SK-N-SH (cell line): ENCODE measurements at regions not wholly inside any gene's neighbourhood (a gene's known extent, or its start where the extent isn't known, plus 50 kb on each side); places are given as distances from the start of the nearest gene placed in this dataset.
A peak's percentile ranks its signal among the peaks of the same experiment; 100 is the strongest.

Experiments used
- CTCF ChIA-PET: fragments of 300-600, 350-600 bp; formaldehyde crosslinking; extraction: SDS; loops from one replicate; lab custom pipeline; 2021; lab: Yijun Ruan, JAX
- POLR2A ChIA-PET: fragments of 350-600 bp; sonication (Branson Sonifier 250); formaldehyde crosslinking; extraction: SDS; loops from one replicate; lab custom pipeline; 2020; ENCODE audit warnings: antibody characterized with exemption, inconsistent platforms; lab: Yijun Ruan, JAX
- DNase-seq: peaks from one replicate; pipeline ENCODE4 v3.0.0; 2012
- H2AFZ ChIP-seq: fragments of 200-600 bp; sonication (generic); 2 replicates; pipeline ENCODE4 v1.8.1; 2016; ENCODE audit warnings: antibody characterized with exemption, mild to moderate bottlenecking, low read depth
- H3F3A ChIP-seq: fragments of 200-600 bp; sonication (generic); replicated peaks from 2 replicates; pipeline ENCODE3; 2016; ENCODE audit warnings: antibody characterized with exemption, mild to moderate bottlenecking; ENCODE audit not compliant: insufficient read depth
- H3K27ac ChIP-seq, 2 experiments: fragments of 200-500 bp in 1 of 2; fragments of 200-600 bp in 1 of 2; sonication (Bioruptor generic) in 1 of 2; sonication (generic), shearing (Covaris generic) in 1 of 2; 2 replicates each; pipeline versions ENCODE4 v1.5.1 to v1.6.1; 2014 to 2016; ENCODE audit warnings: low read depth in 2 of 2, inconsistent platforms in 1 of 2, low read length in 1 of 2, mild to moderate bottlenecking in 1 of 2, mixed read lengths in 1 of 2
- H3K27me3 ChIP-seq: fragments of 200-600 bp; sonication (generic), shearing (Covaris generic); 2 replicates; pipeline ENCODE4 v1.6.1; 2016; ENCODE audit warnings: mixed run types; ENCODE audit not compliant: insufficient read depth
- H3K36me3 ChIP-seq, 2 experiments: fragments of 200-500 bp in 1 of 2; fragments of 200-600 bp in 1 of 2; sonication (Bioruptor generic) in 1 of 2; sonication (generic) in 1 of 2; replicated peaks in 1 of 2; 2 replicates each; pipeline versions ENCODE3 to v1.5.1; 2014 to 2016; ENCODE audit warnings: low read length in 1 of 2, mild to moderate bottlenecking in 1 of 2; ENCODE audit not compliant: insufficient read depth in 2 of 2, control insufficient read depth in 1 of 2
- H3K4me1 ChIP-seq, 2 experiments: fragments of 200-500 bp in 1 of 2; fragments of 200-600 bp in 1 of 2; sonication (Bioruptor generic) in 1 of 2; sonication (generic), shearing (Covaris generic) in 1 of 2; 2 replicates each; pipeline versions ENCODE4 v1.5.1 to v1.6.1; 2014 to 2016; ENCODE audit warnings: low read depth in 1 of 2, low read length in 1 of 2, mixed run types in 1 of 2; ENCODE audit not compliant: insufficient read depth in 2 of 2, control insufficient read depth in 1 of 2
- H3K4me2 ChIP-seq: fragments of 200-600 bp; sonication (generic), shearing (Covaris generic); 2 replicates; pipeline ENCODE4 v1.6.1; 2017; ENCODE audit warnings: mixed run types
- H3K4me3 ChIP-seq, 2 experiments: fragments of 200-500 bp in 1 of 2; fragments of 200-600 bp in 1 of 2; sonication (Bioruptor generic) in 1 of 2; sonication (generic), shearing (Covaris generic) in 1 of 2; 2 replicates each; pipeline versions ENCODE4 v1.5.1 to v1.8.1; 2014 to 2016; ENCODE audit warnings: low read depth in 2 of 2, inconsistent platforms in 1 of 2, low read length in 1 of 2, mild to moderate bottlenecking in 1 of 2, mixed read lengths in 1 of 2, moderate library complexity in 1 of 2
- H3K79me2 ChIP-seq: fragments of 200-600 bp; sonication (generic); 2 replicates; pipeline ENCODE4 v1.8.1; 2017; ENCODE audit warnings: mild to moderate bottlenecking; ENCODE audit not compliant: insufficient read depth
- H3K9ac ChIP-seq: fragments of 200-600 bp; sonication (generic); 2 replicates; pipeline ENCODE4 v1.6.1; 2017; ENCODE audit warnings: mixed run types
- H3K9me2 ChIP-seq: fragments of 200-600 bp; sonication (generic); 2 replicates; pipeline ENCODE4 v1.6.1; 2017; ENCODE audit warnings: mixed run types
- H3K9me3 ChIP-seq: fragments of 200-600 bp; sonication (generic); 2 replicates; pipeline ENCODE4 v1.6.1; 2017; ENCODE audit warnings: mixed run types, mild to moderate bottlenecking, moderate library complexity
- H4K20me1 ChIP-seq: fragments of 200-600 bp; sonication (generic); 2 replicates; pipeline ENCODE4 v1.6.1; 2017; ENCODE audit warnings: mild to moderate bottlenecking, mixed run types; ENCODE audit not compliant: insufficient read depth
- CHD2 ChIP-seq: fragments of 150-350 bp; IDR thresholded peaks from 2 replicates; pipeline ENCODE4 v1.6.1; 2018; ENCODE audit warnings: low read length; ENCODE audit not compliant: partially characterized antibody
- CTCF ChIP-seq: fragments of 200-600 bp; sonication (generic); IDR thresholded peaks from 2 replicates; pipeline ENCODE4 v1.6.1; 2017; ENCODE audit warnings: antibody characterized with exemption, mild to moderate bottlenecking, moderate library complexity
- ELF1 ChIP-seq: IDR thresholded peaks from 2 replicates; pipeline ENCODE4 v1.4.0; 2012
- EZH2phosphoT487 ChIP-seq: fragments of 200-600 bp; sonication (generic); IDR thresholded peaks from 2 replicates; pipeline ENCODE4 v1.6.1; 2017; ENCODE audit warnings: low read depth, mixed run types, mild to moderate bottlenecking, antibody characterized with exemption, moderate library complexity, borderline replicate concordance
- FOSL2 ChIP-seq: IDR thresholded peaks from 2 replicates; pipeline ENCODE4 v1.4.0; 2012; ENCODE audit warnings: low read depth, mild to moderate bottlenecking, moderate library complexity, borderline replicate concordance
- FOXJ3 ChIP-seq: sonication (generic); formaldehyde crosslinking; IDR thresholded peaks from 2 replicates; pipeline ENCODE4 v1.5.1; 2020; ENCODE audit warnings: mild to moderate bottlenecking, missing genetic modification reagents
- FOXM1 ChIP-seq: IDR thresholded peaks from 2 replicates; pipeline ENCODE4 v1.4.0; 2012; ENCODE audit warnings: low read depth, mild to moderate bottlenecking
- GATA2 ChIP-seq: sonication (generic); formaldehyde crosslinking; IDR thresholded peaks from 2 replicates; pipeline ENCODE4 v1.5.0; 2020; ENCODE audit warnings: mild to moderate bottlenecking, missing genetic modification reagents
- MEF2A ChIP-seq: IDR thresholded peaks from 2 replicates; pipeline ENCODE4 v1.4.0; 2012; ENCODE audit warnings: low read depth, borderline replicate concordance
- MXI1 ChIP-seq: IDR thresholded peaks from 2 replicates; pipeline ENCODE4 v1.6.1; 2012; ENCODE audit warnings: mild to moderate bottlenecking, low read depth, low read length, improper control_type of control experiment
- NFIC ChIP-seq: IDR thresholded peaks from 2 replicates; pipeline ENCODE4 v1.4.0; 2012; ENCODE audit warnings: borderline replicate concordance
- NRF1 ChIP-seq: IDR thresholded peaks from 2 replicates; pipeline ENCODE4 v1.6.1; 2012; ENCODE audit warnings: low read depth, mild to moderate bottlenecking, low read length
- POLR2AphosphoS5 ChIP-seq: IDR thresholded peaks from 2 replicates; pipeline ENCODE4 v1.6.1; 2012; ENCODE audit warnings: low read depth, low read length
- RCOR1 ChIP-seq: fragments of 150-350 bp; IDR thresholded peaks from 2 replicates; pipeline ENCODE4 v1.6.1; 2017; ENCODE audit warnings: antibody characterized with exemption, low read length
- RFX5 ChIP-seq: IDR thresholded peaks from 2 replicates; pipeline ENCODE4 v1.6.1; 2012; ENCODE audit warnings: mild to moderate bottlenecking, improper control_type of control experiment, low read length
- RXRA ChIP-seq: IDR thresholded peaks from 2 replicates; pipeline ENCODE4 v1.4.0; 2012; ENCODE audit warnings: low read depth, mild to moderate bottlenecking, borderline replicate concordance
- SIN3A ChIP-seq: IDR thresholded peaks from 2 replicates; pipeline ENCODE4 v1.6.1; 2012; ENCODE audit warnings: low read depth, mild to moderate bottlenecking, low read length, moderate library complexity, borderline replicate concordance
- TCF12 ChIP-seq: IDR thresholded peaks from 2 replicates; pipeline ENCODE4 v1.4.0; 2012
- USF2 ChIP-seq: fragments of 150-350 bp; IDR thresholded peaks from 2 replicates; pipeline ENCODE4 v1.6.1; 2017; ENCODE audit warnings: antibody characterized with exemption, low read length, low read depth, borderline replicate concordance
- YY1 ChIP-seq: IDR thresholded peaks from 2 replicates; pipeline ENCODE4 v1.4.0; 2012; ENCODE audit warnings: low read depth, mild to moderate bottlenecking
- WGBS: methylation state at CpG from one replicate; pipeline ENCODE4 v1.1.6; 2017; ENCODE audit warnings: low lambda C conversion rate; 5-methylcytosine and 5-hydroxymethylcytosine counted together
- TF ChIP-seq, protein P1 (sequence below): IDR thresholded peaks from 2 replicates; pipeline ENCODE4; 2012

GRCh38 chr9:121551985-121552753, 52.5 kb upstream of the GGTA1 start:
- H3K4me2 ChIP-seq, result no peak overlapping the region
- TF ChIP-seq, protein P1, sequence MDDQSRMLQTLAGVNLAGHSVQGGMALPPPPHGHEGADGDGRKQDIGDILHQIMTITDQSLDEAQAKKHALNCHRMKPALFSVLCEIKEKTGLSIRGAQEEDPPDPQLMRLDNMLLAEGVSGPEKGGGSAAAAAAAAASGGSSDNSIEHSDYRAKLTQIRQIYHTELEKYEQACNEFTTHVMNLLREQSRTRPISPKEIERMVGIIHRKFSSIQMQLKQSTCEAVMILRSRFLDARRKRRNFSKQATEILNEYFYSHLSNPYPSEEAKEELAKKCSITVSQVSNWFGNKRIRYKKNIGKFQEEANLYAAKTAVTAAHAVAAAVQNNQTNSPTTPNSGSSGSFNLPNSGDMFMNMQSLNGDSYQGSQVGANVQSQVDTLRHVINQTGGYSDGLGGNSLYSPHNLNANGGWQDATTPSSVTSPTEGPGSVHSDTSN, result no peak
- TF ChIP-seq MEF2A (no peak), RXRA (no peak), SIN3A (no peak), POLR2AphosphoS5 (no peak), FOXM1 (no peak), MXI1 (no peak), EZH2phosphoT487 (no peak), NRF1 (no peak), CHD2 (no peak), YY1 (no peak)
- no peak overlapping the region for H2AFZ ChIP-seq
- no peaks in the 10 kb centered on the region for H3K79me2 ChIP-seq
- WGBS, result 72% methylated on average over 7 of the region's 9 CpGs
- ChIA-PET POLR2A (no interaction called here), CTCF (interaction anchor here (1.2 kb wide), 1 partner anchor 15 kb away, joined by 3 read pairs; no protein-coding TSS in a partner anchor)
- no peaks in the 10 kb centered on the region for H3K9me2 ChIP-seq
- H3K4me3 ChIP-seq, result no peak overlapping the region
- peaks cover 11% of the 10 kb centered on the region for H3F3A ChIP-seq
- H3K36me3 ChIP-seq, result no peaks in the 10 kb centered on the region
- H3K4me1 ChIP-seq, result peaks cover 5 to 7% of the 10 kb centered on the region in 2 experiments; a peak in 2 of 4 replicates
- no peaks in the 10 kb centered on the region for H3K27me3 ChIP-seq
- H3K9ac ChIP-seq, result no peak overlapping the region
- no peak for DNase-seq
- no peaks in the 10 kb centered on the region for H4K20me1 ChIP-seq
- no peaks in the 10 kb centered on the region for H3K9me3 ChIP-seq
- H3K27ac ChIP-seq, result no peak overlapping the region

DNA sequence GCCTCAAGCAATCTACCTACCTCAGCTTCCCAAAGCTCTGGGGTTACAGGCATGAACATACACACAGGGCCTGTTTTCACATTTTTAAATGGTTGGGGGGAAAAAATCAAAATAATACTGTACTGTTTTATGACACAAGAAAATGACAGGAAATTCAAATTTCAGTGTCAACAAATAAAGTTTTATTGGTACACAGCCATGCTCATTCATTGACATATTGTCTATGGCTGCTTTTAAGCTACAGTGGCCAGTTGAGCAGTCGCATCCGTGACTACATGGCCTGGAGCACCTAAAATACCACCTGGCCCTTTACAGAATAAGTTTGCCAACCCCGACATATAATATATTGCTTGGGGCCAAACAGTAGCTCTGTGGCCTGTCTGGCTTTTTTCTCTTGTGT, 56.4 kb upstream of the GGTA1 start:
- no peaks in the 10 kb centered on the region for H3K36me3 ChIP-seq
- POLR2A ChIA-PET, result no interaction called here
- H3K27ac ChIP-seq, result peak overlapping the region in 1 of 2 experiments; percentile 86; a peak in 2 of 4 replicates
- peaks cover 13 to 23% of the 10 kb centered on the region in 2 experiments; a peak in 3 of 4 replicates for H3K4me1 ChIP-seq
- H3F3A ChIP-seq, result peaks cover 19% of the 10 kb centered on the region
- no peaks in the 10 kb centered on the region for H4K20me1 ChIP-seq
- no peaks in the 10 kb centered on the region for H3K79me2 ChIP-seq
- no peaks in the 10 kb centered on the region for H3K9me3 ChIP-seq
- H3K27me3 ChIP-seq, result no peaks in the 10 kb centered on the region
- H3K9me2 ChIP-seq, result no peaks in the 10 kb centered on the region
- no peak for DNase-seq
- WGBS, result 95% methylated on average over 3 of the region's 3 CpGs
- no peak overlapping the region for H3K4me3 ChIP-seq
- no peak overlapping the region for H2AFZ ChIP-seq
- CTCF ChIA-PET, result interaction anchor here (0.7 to 2.0 kb wide), 4 partner anchors 10 to 144 kb away, joined by 3 to 5 read pairs (median 3); no protein-coding TSS in a partner anchor
- H3K4me2 ChIP-seq, result peak overlapping the region; percentile 69; the same call in 1 of the 2 replicates
- H3K9ac ChIP-seq, result no peak overlapping the region
- TF ChIP-seq CTCF (no peak), NFIC (no peak), ELF1 (no peak), MEF2A (no peak), GATA2 (no peak), FOXJ3 (CRISPR knock-in tag) (no peak), RFX5 (no peak), TCF12 (no peak), FOSL2 (no peak), USF2 (no peak), EZH2phosphoT487 (no peak), RCOR1 (no peak)
- TF ChIP-seq, protein P1, result no peak
